HepG2 (cell line): ENCODE measurements at regions not wholly inside any gene's neighbourhood (a gene's known extent, or its start where the extent isn't known, plus 50 kb on each side); places are given as distances from the start of the nearest gene placed in this dataset.

Experiments used
- CEBPB ChIP-seq: IDR thresholded peaks from 2 replicates; pipeline ENCODE4 v1.6.1; 2011; ENCODE audit warnings: low read depth, low read length, improper control_type of control experiment, borderline replicate concordance
- FOSL2 ChIP-seq: sonication (generic); formaldehyde crosslinking; IDR thresholded peaks from 2 replicates; pipeline ENCODE4 v1.4.0; 2020; ENCODE audit warnings: missing genetic modification reagents
- GABPA ChIP-seq, 2 experiments: IDR thresholded peaks; 2 replicates each; pipeline ENCODE4 v1.6.1; 2011 to 2016; ENCODE audit warnings: low read depth in 2 of 2, low read length in 1 of 2, missing biosample characterization in 1 of 2, missing genetic modification characterization in 1 of 2
- HMGXB4 ChIP-seq, 2 experiments: sonication (generic) in 1 of 2; formaldehyde crosslinking in 1 of 2; IDR thresholded peaks; 2 replicates each; pipeline versions ENCODE4 v1.4.0 to v1.6.1; 2018 to 2020; ENCODE audit warnings: missing genetic modification reagents in 2 of 2, borderline replicate concordance in 1 of 2, low read depth in 1 of 2, mild to moderate bottlenecking in 1 of 2, missing biosample characterization in 1 of 2
- HNF4A ChIP-seq: sonication (generic); formaldehyde crosslinking; IDR thresholded peaks from 2 replicates; pipeline ENCODE4 v1.4.0; 2020; ENCODE audit warnings: missing genetic modification reagents
- KLF6 ChIP-seq: IDR thresholded peaks from 2 replicates; pipeline ENCODE4 v1.8.0; 2016; ENCODE audit warnings: missing biosample characterization, missing genetic modification reagents
- NCOR1 ChIP-seq: fragments of 200-600 bp; sonication (generic); IDR thresholded peaks from 2 replicates; pipeline ENCODE4 v1.7.0; 2017; ENCODE audit warnings: antibody characterized with exemption, low read length, borderline replicate concordance
- NFE2 ChIP-seq: sonication (generic); formaldehyde crosslinking; IDR thresholded peaks from 2 replicates; pipeline ENCODE4 v1.4.0; 2020; ENCODE audit warnings: missing genetic modification reagents
- RBM22 ChIP-seq: fragments of 200-400 bp; formaldehyde crosslinking; optimal IDR thresholded peaks from 2 replicates; pipeline ENCODE3; 2017; ENCODE audit warnings: mild to moderate bottlenecking, low read length, moderate library complexity
- SMC3 ChIP-seq: IDR thresholded peaks from 2 replicates; pipeline ENCODE4 v1.6.1; 2011; ENCODE audit warnings: low read length, improper control_type of control experiment
- TCF12 ChIP-seq, 2 experiments: fragments of 450-650 bp in 1 of 2; sonication (generic) in 1 of 2; formaldehyde crosslinking in 1 of 2; IDR thresholded peaks; 2 replicates each; pipeline versions ENCODE4 v1.6.1 to v1.8.0; 2017 to 2022; ENCODE audit warnings: antibody characterized with exemption in 1 of 2, mild to moderate bottlenecking in 1 of 2, missing genetic modification reagents in 1 of 2, moderate library complexity in 1 of 2
- ZFP82 ChIP-seq: sonication (generic); formaldehyde crosslinking; IDR thresholded peaks from 2 replicates; pipeline ENCODE4 v1.5.1; 2020; ENCODE audit warnings: mild to moderate bottlenecking, missing genetic modification reagents, borderline replicate concordance
- ZMYM4 ChIP-seq: sonication (generic); formaldehyde crosslinking; IDR thresholded peaks from 2 replicates; pipeline ENCODE4 v1.8.1; 2023; ENCODE audit warnings: mild to moderate bottlenecking, missing genetic modification reagents
- ZNF253 ChIP-seq: sonication (generic); formaldehyde crosslinking; IDR thresholded peaks from 2 replicates; pipeline ENCODE4 v1.8.0; 2022; ENCODE audit warnings: mild to moderate bottlenecking, missing genetic modification reagents, borderline replicate concordance
- ZNF282 ChIP-seq: fragments of 450-650 bp; IDR thresholded peaks from 2 replicates; pipeline ENCODE4 v1.6.1; 2018; ENCODE audit not compliant: partially characterized antibody
- ZNF543 ChIP-seq: sonication (generic); formaldehyde crosslinking; IDR thresholded peaks from 2 replicates; pipeline ENCODE4 v1.4.0; 2020; ENCODE audit warnings: mild to moderate bottlenecking, missing genetic modification reagents
- ZNF549 ChIP-seq: sonication (generic); formaldehyde crosslinking; IDR thresholded peaks from 2 replicates; pipeline ENCODE4 v1.5.0; 2020; ENCODE audit warnings: missing genetic modification reagents
- ZNF678 ChIP-seq: sonication (generic); formaldehyde crosslinking; IDR thresholded peaks from 2 replicates; pipeline ENCODE4 v1.4.0; 2020; ENCODE audit warnings: mild to moderate bottlenecking, missing genetic modification reagents
- ZNF746 ChIP-seq: sonication (generic); formaldehyde crosslinking; IDR thresholded peaks from 2 replicates; pipeline ENCODE4 v1.8.0; 2022; ENCODE audit warnings: mild to moderate bottlenecking, missing genetic modification reagents
- ZNF749 ChIP-seq: sonication (generic); formaldehyde crosslinking; IDR thresholded peaks from 2 replicates; pipeline ENCODE4 v1.8.0; 2022; ENCODE audit warnings: mild to moderate bottlenecking, missing genetic modification reagents, moderate library complexity, borderline replicate concordance
- TF ChIP-seq, protein P1 (sequence below), 2 experiments: sonication (generic) in 1 of 2; formaldehyde crosslinking in 1 of 2; IDR thresholded peaks; 2 replicates each; pipeline versions ENCODE4 v1.4.0 to v1.6.1; 2016 to 2020; ENCODE audit warnings: borderline replicate concordance in 1 of 2, low read depth in 1 of 2, mild to moderate bottlenecking in 1 of 2, missing genetic modification reagents in 1 of 2
- TF ChIP-seq, protein P2 (sequence below): sonication (generic); formaldehyde crosslinking; IDR thresholded peaks from 2 replicates; pipeline ENCODE4 v1.4.0; 2020; ENCODE audit warnings: missing genetic modification reagents

- TF ChIP-seq NFE2 (CRISPR knock-in tag) (no peak), ZNF253 (CRISPR knock-in tag) (no peak), ZNF746 (no peak), CEBPB (no peak), NCOR1 (no peak), ZNF282 (no peak), SMC3 (peak; percentile 100), HMGXB4 (CRISPR knock-in tag; IDR thresholded peaks at IDR 0.05; ENCODE audit: borderline replicate concordance in 1 of 2, low read depth in 1 of 2) (peak in 1 of 2 experiments; percentile 74; a peak in 2 of 4 replicates), ZNF543 (CRISPR knock-in tag) (no peak), ZNF549 (CRISPR knock-in tag) (no peak), ZFP82 (CRISPR knock-in tag) (no peak), FOSL2 (CRISPR knock-in tag) (0 out of 2 replicates have a peak, but pooled peaks have one; percentile 33), HNF4A (CRISPR knock-in tag) (peak; percentile 24; the same call in 1 of the 2 replicates), TCF12 (IDR thresholded peaks at IDR 0.05) (no peak), TCF12 (CRISPR knock-in tag; IDR thresholded peaks at IDR 0.05) (no peak), GABPA (IDR thresholded peaks at IDR 0.05; ENCODE audit: low read depth, low read length) (no peak), GABPA (CRISPR knock-in tag; IDR thresholded peaks at IDR 0.05; ENCODE audit: low read depth) (no peak), ZNF749 (CRISPR knock-in tag) (no peak), KLF6 (no peak), ZNF678 (CRISPR knock-in tag) (no peak), ZMYM4 (no peak), RBM22 (no peak)
- TF ChIP-seq, protein P1, sequence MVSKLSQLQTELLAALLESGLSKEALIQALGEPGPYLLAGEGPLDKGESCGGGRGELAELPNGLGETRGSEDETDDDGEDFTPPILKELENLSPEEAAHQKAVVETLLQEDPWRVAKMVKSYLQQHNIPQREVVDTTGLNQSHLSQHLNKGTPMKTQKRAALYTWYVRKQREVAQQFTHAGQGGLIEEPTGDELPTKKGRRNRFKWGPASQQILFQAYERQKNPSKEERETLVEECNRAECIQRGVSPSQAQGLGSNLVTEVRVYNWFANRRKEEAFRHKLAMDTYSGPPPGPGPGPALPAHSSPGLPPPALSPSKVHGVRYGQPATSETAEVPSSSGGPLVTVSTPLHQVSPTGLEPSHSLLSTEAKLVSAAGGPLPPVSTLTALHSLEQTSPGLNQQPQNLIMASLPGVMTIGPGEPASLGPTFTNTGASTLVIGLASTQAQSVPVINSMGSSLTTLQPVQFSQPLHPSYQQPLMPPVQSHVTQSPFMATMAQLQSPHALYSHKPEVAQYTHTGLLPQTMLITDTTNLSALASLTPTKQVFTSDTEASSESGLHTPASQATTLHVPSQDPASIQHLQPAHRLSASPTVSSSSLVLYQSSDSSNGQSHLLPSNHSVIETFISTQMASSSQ (IDR thresholded peaks at IDR 0.05; ENCODE audit: low read depth) = no peak
- TF ChIP-seq, protein P1 (CRISPR knock-in tag; IDR thresholded peaks at IDR 0.05; ENCODE audit: borderline replicate concordance) = no peak
- TF ChIP-seq, protein P2, sequence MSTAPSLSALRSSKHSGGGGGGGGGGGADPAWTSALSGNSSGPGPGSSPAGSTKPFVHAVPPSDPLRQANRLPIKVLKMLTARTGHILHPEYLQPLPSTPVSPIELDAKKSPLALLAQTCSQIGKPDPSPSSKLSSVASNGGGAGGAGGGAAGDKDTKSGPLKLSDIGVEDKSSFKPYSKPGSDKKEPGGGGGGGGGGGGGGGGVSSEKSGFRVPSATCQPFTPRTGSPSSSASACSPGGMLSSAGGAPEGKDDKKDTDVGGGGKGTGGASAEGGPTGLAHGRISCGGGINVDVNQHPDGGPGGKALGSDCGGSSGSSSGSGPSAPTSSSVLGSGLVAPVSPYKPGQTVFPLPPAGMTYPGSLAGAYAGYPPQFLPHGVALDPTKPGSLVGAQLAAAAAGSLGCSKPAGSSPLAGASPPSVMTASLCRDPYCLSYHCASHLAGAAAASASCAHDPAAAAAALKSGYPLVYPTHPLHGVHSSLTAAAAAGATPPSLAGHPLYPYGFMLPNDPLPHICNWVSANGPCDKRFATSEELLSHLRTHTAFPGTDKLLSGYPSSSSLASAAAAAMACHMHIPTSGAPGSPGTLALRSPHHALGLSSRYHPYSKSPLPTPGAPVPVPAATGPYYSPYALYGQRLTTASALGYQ (CRISPR knock-in tag) = no peak
These were observed 71.7 kb downstream of the IGLL5 start (continued) for GRCh38 chr22:22959147-22959827.
